PC-3 (cell line): ENCODE measurements at regions not wholly inside any gene's neighbourhood (a gene's known extent, or its start where the extent isn't known, plus 50 kb on each side); places are given as distances from the start of the nearest gene placed in this dataset.

ENCODE experiments used
- ATAC-seq: fragments of 200-7000 bp; cut with Tn5 transposase; 2 replicates; pipeline ENCODE4 v1.9.1; 2020; ENCODE audit warnings: mild to moderate bottlenecking, moderate library complexity
- BruUV-seq: library from RNA; stranded (reverse); fragments of 400-500 nt; replicated peaks from 2 replicates; lab custom pipeline; 2021; lab: Mats Ljungman, UMichigan
- CTCF ChIA-PET: fragments of 300-600 bp; sonication (Branson Sonifier 250); formaldehyde crosslinking; loops from one replicate; lab custom pipeline; 2022; ENCODE audit warnings: antibody characterized with exemption; lab: Charles Lee
- POLR2A ChIA-PET: fragments of 300-600 bp; sonication (Branson Sonifier 250); formaldehyde crosslinking; loops from one replicate; lab custom pipeline; 2022; ENCODE audit warnings: antibody characterized with exemption; ENCODE audit not compliant: unreplicated experiment; lab: Charles Lee
- DNase-seq: peaks from one replicate; pipeline ENCODE4 v3.0.0-alpha.2; 2015
- H2AFZ ChIP-seq: fragments of 300-600 bp; sonication (generic); 2 replicates; pipeline ENCODE4 v1.6.0; 2016; ENCODE audit warnings: antibody characterized with exemption, low read length
- H3F3A ChIP-seq: fragments of 300-600 bp; sonication (generic); one replicate; pipeline ENCODE4 v1.6.0; 2017; ENCODE audit warnings: antibody characterized with exemption, low read length, control low read depth, mild to moderate bottlenecking; ENCODE audit not compliant: unreplicated experiment
- H3K27ac ChIP-seq: fragments of 300-600 bp; sonication (generic); 2 replicates; pipeline ENCODE4 v1.5.1; 2016; ENCODE audit warnings: mild to moderate bottlenecking, low read length
- H3K27me3 ChIP-seq: fragments of 300-600 bp; sonication (generic); 2 replicates; pipeline ENCODE4 v1.6.1; 2016; ENCODE audit warnings: low read length, mixed read lengths
- H3K36me3 ChIP-seq: fragments of 300-600 bp; sonication (generic); 2 replicates; pipeline ENCODE4 v1.6.1; 2016; ENCODE audit warnings: low read depth, mixed run types, low read length, mixed read lengths
- H3K4me1 ChIP-seq: fragments of 300-600 bp; sonication (generic); 2 replicates; pipeline ENCODE4 v1.5.1; 2016; ENCODE audit warnings: low read length; ENCODE audit not compliant: insufficient read depth
- H3K4me2 ChIP-seq: fragments of 300-600 bp; sonication (generic); 2 replicates; pipeline ENCODE4 v1.6.0; 2016; ENCODE audit warnings: low read length
- H3K4me3 ChIP-seq: fragments of 300-600 bp; sonication (generic); 2 replicates; pipeline ENCODE4 v1.5.1; 2016; ENCODE audit warnings: mild to moderate bottlenecking, low read length, mixed read lengths
- H3K79me2 ChIP-seq: fragments of 300-600 bp; sonication (generic); 2 replicates; pipeline ENCODE4 v1.6.1; 2017; ENCODE audit warnings: low read length, mixed read lengths
- H3K9ac ChIP-seq: fragments of 300-600 bp; sonication (generic); 2 replicates; pipeline ENCODE4 v1.6.0; 2016; ENCODE audit warnings: mild to moderate bottlenecking, low read length
- H3K9me2 ChIP-seq: fragments of 300-600 bp; sonication (generic); replicated peaks from 2 replicates; pipeline ENCODE4 v1.6.1; 2016; ENCODE audit warnings: mixed run types, low read length, mixed read lengths
- H3K9me3 ChIP-seq: fragments of 300-600 bp; sonication (generic); 2 replicates; pipeline ENCODE4 v1.6.1; 2016; ENCODE audit warnings: low read length, mixed read lengths
- H4K20me1 ChIP-seq: fragments of 300-600 bp; sonication (generic); 2 replicates; pipeline ENCODE4 v1.6.1; 2016; ENCODE audit warnings: low read length, mixed read lengths
- EZH2 ChIP-seq: fragments of 300-600 bp; sonication (generic); IDR thresholded peaks from one replicate; pipeline ENCODE4 v1.6.1; 2017; ENCODE audit warnings: antibody characterized with exemption, mild to moderate bottlenecking, low read length; ENCODE audit not compliant: unreplicated experiment
- EZH2phosphoT487 ChIP-seq: fragments of 300-600 bp; sonication (generic); IDR thresholded peaks from 2 replicates; pipeline ENCODE4 v1.6.1; 2018; ENCODE audit warnings: mild to moderate bottlenecking, antibody characterized with exemption, low read length, borderline replicate concordance
- intact Hi-C: fragments of 100-400 bp; cut with micrococcal nuclease; formaldehyde crosslinking; loops from 2 replicates; pipeline ENCODE4 v1.9.0; 2023
- TF ChIP-seq, protein P1 (sequence below): fragments of 300-600 bp; sonication (generic); conservative IDR thresholded peaks from 2 replicates; pipeline ENCODE4 v1.5.1; 2017; ENCODE audit warnings: antibody characterized with exemption, low read depth, mild to moderate bottlenecking, low read length

DNA sequence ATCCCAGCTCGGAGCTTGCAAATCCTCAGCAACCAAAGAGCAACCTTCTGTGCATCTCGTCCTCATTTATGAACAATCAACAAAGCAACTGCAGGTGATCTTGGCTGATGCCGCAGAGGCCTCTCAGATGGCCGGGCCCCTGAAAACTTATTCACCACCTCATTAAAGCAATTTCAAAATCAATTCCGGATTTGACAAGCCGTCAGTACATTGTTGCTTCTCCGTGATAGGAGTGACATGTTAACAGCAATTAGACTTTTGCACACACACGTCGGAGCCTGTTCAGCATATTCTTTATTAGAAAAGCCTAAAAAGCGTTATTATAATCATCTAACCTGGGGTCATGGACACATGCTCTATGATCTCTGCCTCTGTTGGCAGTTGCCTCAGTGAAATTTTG is 183.1 kb upstream of the CXCR4 start:
- intact Hi-C loops: no loop called here
- no peak overlapping the region for H3K27ac ChIP-seq
- DNase-seq (no peak), ATAC-seq (no peak)
- no peak overlapping the region for H2AFZ ChIP-seq
- no peaks in the 10 kb centered on the region for H3K9me2 ChIP-seq
- no peak overlapping the region for H3K4me2 ChIP-seq
- CTCF ChIA-PET: no interaction called here
- H3K27me3 ChIP-seq: peaks cover 79% of the 10 kb centered on the region
- H4K20me1 ChIP-seq: no peaks in the 10 kb centered on the region
- no peak overlapping the region for H3K4me3 ChIP-seq
- no peaks in the 10 kb centered on the region for H3K4me1 ChIP-seq
- H3K36me3 ChIP-seq: no peaks in the 10 kb centered on the region
- H3F3A ChIP-seq: no peaks in the 10 kb centered on the region
- POLR2A ChIA-PET: no interaction called here
- TF ChIP-seq EZH2phosphoT487: no peak
- TF ChIP-seq, protein P1, sequence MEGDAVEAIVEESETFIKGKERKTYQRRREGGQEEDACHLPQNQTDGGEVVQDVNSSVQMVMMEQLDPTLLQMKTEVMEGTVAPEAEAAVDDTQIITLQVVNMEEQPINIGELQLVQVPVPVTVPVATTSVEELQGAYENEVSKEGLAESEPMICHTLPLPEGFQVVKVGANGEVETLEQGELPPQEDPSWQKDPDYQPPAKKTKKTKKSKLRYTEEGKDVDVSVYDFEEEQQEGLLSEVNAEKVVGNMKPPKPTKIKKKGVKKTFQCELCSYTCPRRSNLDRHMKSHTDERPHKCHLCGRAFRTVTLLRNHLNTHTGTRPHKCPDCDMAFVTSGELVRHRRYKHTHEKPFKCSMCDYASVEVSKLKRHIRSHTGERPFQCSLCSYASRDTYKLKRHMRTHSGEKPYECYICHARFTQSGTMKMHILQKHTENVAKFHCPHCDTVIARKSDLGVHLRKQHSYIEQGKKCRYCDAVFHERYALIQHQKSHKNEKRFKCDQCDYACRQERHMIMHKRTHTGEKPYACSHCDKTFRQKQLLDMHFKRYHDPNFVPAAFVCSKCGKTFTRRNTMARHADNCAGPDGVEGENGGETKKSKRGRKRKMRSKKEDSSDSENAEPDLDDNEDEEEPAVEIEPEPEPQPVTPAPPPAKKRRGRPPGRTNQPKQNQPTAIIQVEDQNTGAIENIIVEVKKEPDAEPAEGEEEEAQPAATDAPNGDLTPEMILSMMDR: no peak
- no peak for TF ChIP-seq EZH2
- H3K79me2 ChIP-seq: no peaks in the 10 kb centered on the region
- H3K9ac ChIP-seq: no peak overlapping the region
- no peaks in the 10 kb centered on the region for H3K9me3 ChIP-seq
- BruUV-seq: no TSS peak

DNA sequence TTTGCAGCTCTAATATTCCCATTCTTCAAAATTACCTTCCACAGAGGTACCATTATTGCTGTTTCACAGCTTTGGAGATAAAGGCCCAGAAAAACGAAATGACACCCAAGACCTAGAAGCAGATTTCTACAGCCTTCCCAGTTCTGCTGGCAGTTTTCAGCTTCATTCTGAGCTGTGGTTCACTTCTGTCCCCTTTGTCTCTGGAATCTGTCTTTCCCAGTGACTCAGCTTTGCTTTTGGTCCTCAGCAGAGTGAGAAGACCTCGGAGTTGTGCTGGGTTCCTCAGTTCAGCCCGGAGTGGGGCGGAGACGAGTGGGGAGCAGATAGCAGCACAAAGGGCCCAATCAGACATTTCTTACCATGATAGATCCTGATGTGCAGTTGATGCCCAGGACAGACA is 180.7 kb upstream of the CXCR4 start:
- Histone ChIP-seq H2AFZ (no peak overlapping the region), H3K9ac (no peak overlapping the region), H3K9me3 (no peaks in the 10 kb centered on the region), H3F3A (no peaks in the 10 kb centered on the region), H3K4me2 (no peak overlapping the region), H3K36me3 (no peaks in the 10 kb centered on the region), H3K27me3 (peaks cover 65% of the 10 kb centered on the region), H3K9me2 (no peaks in the 10 kb centered on the region), H3K27ac (no peak overlapping the region), H3K4me1 (no peaks in the 10 kb centered on the region), H3K79me2 (no peaks in the 10 kb centered on the region), H3K4me3 (no peak overlapping the region), H4K20me1 (no peaks in the 10 kb centered on the region)
- DNase-seq (no peak), ATAC-seq (no peak)
- CTCF ChIA-PET: no interaction called here
- no TSS peak for BruUV-seq
- POLR2A ChIA-PET: no interaction called here
- intact Hi-C loops: no loop called here
- TF ChIP-seq, protein P1: no peak
- TF ChIP-seq EZH2 (no peak), EZH2phosphoT487 (no peak)

DNA sequence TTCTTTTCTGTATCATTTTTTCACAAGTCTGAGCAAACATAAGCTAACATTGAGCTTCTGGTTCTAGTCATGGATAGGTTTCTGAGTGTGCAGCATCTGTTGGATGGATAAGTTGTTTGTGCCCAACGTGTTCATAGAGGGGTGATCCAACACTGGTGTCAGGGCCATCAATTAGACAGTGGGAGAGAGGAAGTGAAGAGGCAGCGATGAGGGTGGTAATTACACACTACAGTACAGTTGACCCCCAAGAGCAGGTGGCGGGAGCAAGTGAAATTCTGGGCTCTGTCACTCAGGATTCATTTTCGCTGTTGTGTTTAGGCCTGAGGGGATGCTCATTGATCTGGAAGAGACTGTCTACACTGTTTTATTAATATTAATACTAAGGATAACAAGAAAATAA is 180.0 kb upstream of the CXCR4 start:
- DNase-seq (no peak), ATAC-seq (no peak)
- BruUV-seq: no TSS peak
- Histone ChIP-seq H4K20me1 (no peaks in the 10 kb centered on the region), H3K4me1 (no peaks in the 10 kb centered on the region), H3K9ac (no peak overlapping the region), H3K27ac (no peak overlapping the region), H3K4me2 (no peak overlapping the region), H3K9me2 (no peaks in the 10 kb centered on the region), H2AFZ (no peak overlapping the region), H3K9me3 (no peaks in the 10 kb centered on the region), H3K27me3 (peaks cover 59% of the 10 kb centered on the region), H3K36me3 (no peaks in the 10 kb centered on the region), H3K4me3 (no peak overlapping the region), H3K79me2 (no peaks in the 10 kb centered on the region), H3F3A (no peaks in the 10 kb centered on the region)
- CTCF ChIA-PET: no interaction called here
- TF ChIP-seq EZH2 (no peak), EZH2phosphoT487 (no peak)
- TF ChIP-seq, protein P1: no peak
- POLR2A ChIA-PET: no interaction called here
- intact Hi-C loops: no loop called here
